GM12892 (cell line): ENCODE measurements at regions not wholly inside any gene's neighbourhood (a gene's known extent, or its start where the extent isn't known, plus 50 kb on each side); places are given as distances from the start of the nearest gene placed in this dataset.

Experiments used
- DNase-seq: peaks from one replicate; pipeline ENCODE4 v3.0.0; 2011; ENCODE audit not compliant: insufficient read length
- FAIRE-seq: peaks from 2 replicates; lab custom pipeline; 2011; peaks lifted over from hg19 to GRCh38; lab: Jason Lieb, UNC
- POLR2A ChIP-seq: IDR thresholded peaks from 2 replicates; pipeline ENCODE4 v1.6.1; 2011; ENCODE audit warnings: low read depth, low read length, control low read depth
- POLR2AphosphoS5 ChIP-seq: IDR thresholded peaks from 2 replicates; pipeline ENCODE4 v1.6.1; 2011; ENCODE audit warnings: low read depth, low read length, control low read depth
- TAF1 ChIP-seq: IDR thresholded peaks from 2 replicates; pipeline ENCODE4 v1.6.1; 2011; ENCODE audit warnings: low read depth, mild to moderate bottlenecking, control low read depth, low read length, borderline replicate concordance

- DNase-seq = no peak
- no peak for FAIRE-seq
- TF ChIP-seq POLR2AphosphoS5 = no peak
- TF ChIP-seq POLR2A = no peak
- TF ChIP-seq TAF1 = no peak
Observed at GRCh38 chr2:225290757-225291400, 108.6 kb upstream of the NYAP2 start.

- no peak for TF ChIP-seq POLR2AphosphoS5
- TF ChIP-seq TAF1 = no peak
- no peak for TF ChIP-seq POLR2A
- DNase-seq = no peak
- FAIRE-seq = peak; percentile 5
Observed at GRCh38 chr2:225289659-225290058, 109.9 kb upstream of the NYAP2 start.

- TF ChIP-seq POLR2AphosphoS5 (no peak), TAF1 (no peak), POLR2A (no peak)
- no peak for DNase-seq
- no peak for FAIRE-seq
Observed at GRCh38 chr2:225288986-225289385, 110.5 kb upstream of the NYAP2 start.

GRCh38 chr2:225282858-225283710 is 116.4 kb upstream of the NYAP2 start:
- FAIRE-seq = peak; percentile 91
- peak; percentile 1 for DNase-seq
- no peak for TF ChIP-seq POLR2AphosphoS5
- TF ChIP-seq POLR2A = no peak
- no peak for TF ChIP-seq TAF1

- peak; percentile 51 for FAIRE-seq
- no peak for TF ChIP-seq POLR2A
- TF ChIP-seq POLR2AphosphoS5 = no peak
- no peak for TF ChIP-seq TAF1
- no peak for DNase-seq
Observed at GRCh38 chr2:225276207-225276606, 123.3 kb upstream of the NYAP2 start.

GRCh38 chr2:225275443-225275842 is 124.1 kb upstream of the NYAP2 start:
- FAIRE-seq = no peak
- no peak for DNase-seq

GRCh38 chr2:225274751-225275150 is 124.8 kb upstream of the NYAP2 start:
- TF ChIP-seq TAF1 (no peak), POLR2AphosphoS5 (no peak), POLR2A (no peak)
- FAIRE-seq (peak; percentile 72), DNase-seq (no peak)

More at GRCh38 chr2:225275443-225275842, 124.1 kb upstream of the NYAP2 start:
- TF ChIP-seq POLR2AphosphoS5 (no peak), TAF1 (no peak), POLR2A (no peak)

GRCh38 chr2:225272173-225272572 is 127.3 kb upstream of the NYAP2 start:
- FAIRE-seq (no peak), DNase-seq (no peak)
- no peak for TF ChIP-seq POLR2A
- no peak for TF ChIP-seq TAF1
- TF ChIP-seq POLR2AphosphoS5 = no peak

- DNase-seq (peak; percentile 2), FAIRE-seq (peak; percentile 87)
- no peak for TF ChIP-seq POLR2AphosphoS5
- TF ChIP-seq TAF1 = no peak
- no peak for TF ChIP-seq POLR2A
Observed at GRCh38 chr2:225270861-225271260, 128.6 kb upstream of the NYAP2 start.

- TF ChIP-seq POLR2A = no peak
- no peak for TF ChIP-seq POLR2AphosphoS5
- TF ChIP-seq TAF1 = no peak
- DNase-seq (no peak), FAIRE-seq (no peak)
Observed at GRCh38 chr2:225270053-225270452, 129.5 kb upstream of the NYAP2 start.

- TF ChIP-seq POLR2AphosphoS5 = no peak
- no peak for TF ChIP-seq TAF1
- no peak for TF ChIP-seq POLR2A
- FAIRE-seq = no peak
- no peak for DNase-seq
Observed at GRCh38 chr2:225254363-225254762, 145.1 kb upstream of the NYAP2 start.

GRCh38 chr2:225244933-225245332 is 154.6 kb upstream of the NYAP2 start:
- DNase-seq (no peak), FAIRE-seq (no peak)
- TF ChIP-seq POLR2AphosphoS5 = no peak
- TF ChIP-seq POLR2A = no peak
- no peak for TF ChIP-seq TAF1
